Uterus (tissue), 2 donors: ENCODE measurements at regions not wholly inside any gene's neighbourhood (a gene's known extent, or its start where the extent isn't known, plus 50 kb on each side); places are given as distances from the start of the nearest gene placed in this dataset.

ENCODE experiments used
- POLR2A ChIP-seq, 2 donors: fragments of 450-650 bp; IDR thresholded peaks; one replicate each; pipeline ENCODE4 v1.6.1; 2016; ENCODE audit warnings: antibody characterized with exemption in 2 of 2, mild to moderate bottlenecking in 1 of 2, moderate library complexity in 1 of 2
- TF ChIP-seq, protein P1 (sequence below), 4 experiments: fragments of 200-600 bp in 2 of 4; fragments of 450-650 bp in 2 of 4; sonication (generic) in 2 of 4; IDR thresholded peaks; one replicate each; pipeline ENCODE4 v1.5.1; 2016 to 2019; ENCODE audit warnings: antibody characterized with exemption in 4 of 4, mild to moderate bottlenecking in 2 of 4, moderate library complexity in 1 of 4

DNA sequence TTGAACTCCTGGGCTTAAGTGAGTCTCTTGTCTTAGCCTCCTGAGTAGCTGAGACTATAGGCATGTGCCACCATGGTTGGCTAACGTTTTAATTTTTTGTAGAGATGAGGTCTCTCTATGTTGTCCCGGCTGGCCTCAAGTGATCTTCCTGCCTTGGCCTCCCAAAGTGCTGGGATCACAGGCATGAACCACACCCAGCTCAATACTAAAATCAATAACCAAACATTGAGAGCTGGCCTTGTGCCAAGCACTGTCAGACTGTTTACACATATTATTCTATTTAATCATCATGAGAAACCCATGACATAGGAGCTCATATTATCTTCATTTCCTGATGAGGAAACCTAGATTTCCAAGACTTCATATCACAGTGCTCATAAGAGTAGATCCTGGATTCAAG, 251.2 kb downstream of the BAMBI start:
- TF ChIP-seq, protein P1, sequence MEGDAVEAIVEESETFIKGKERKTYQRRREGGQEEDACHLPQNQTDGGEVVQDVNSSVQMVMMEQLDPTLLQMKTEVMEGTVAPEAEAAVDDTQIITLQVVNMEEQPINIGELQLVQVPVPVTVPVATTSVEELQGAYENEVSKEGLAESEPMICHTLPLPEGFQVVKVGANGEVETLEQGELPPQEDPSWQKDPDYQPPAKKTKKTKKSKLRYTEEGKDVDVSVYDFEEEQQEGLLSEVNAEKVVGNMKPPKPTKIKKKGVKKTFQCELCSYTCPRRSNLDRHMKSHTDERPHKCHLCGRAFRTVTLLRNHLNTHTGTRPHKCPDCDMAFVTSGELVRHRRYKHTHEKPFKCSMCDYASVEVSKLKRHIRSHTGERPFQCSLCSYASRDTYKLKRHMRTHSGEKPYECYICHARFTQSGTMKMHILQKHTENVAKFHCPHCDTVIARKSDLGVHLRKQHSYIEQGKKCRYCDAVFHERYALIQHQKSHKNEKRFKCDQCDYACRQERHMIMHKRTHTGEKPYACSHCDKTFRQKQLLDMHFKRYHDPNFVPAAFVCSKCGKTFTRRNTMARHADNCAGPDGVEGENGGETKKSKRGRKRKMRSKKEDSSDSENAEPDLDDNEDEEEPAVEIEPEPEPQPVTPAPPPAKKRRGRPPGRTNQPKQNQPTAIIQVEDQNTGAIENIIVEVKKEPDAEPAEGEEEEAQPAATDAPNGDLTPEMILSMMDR (IDR thresholded peaks at IDR 0.05) = no peak
- TF ChIP-seq POLR2A (IDR thresholded peaks at IDR 0.05) = no peak
